GM18517 (cell line): ENCODE measurements at regions not wholly inside any gene's neighbourhood (a gene's known extent, or its start where the extent isn't known, plus 50 kb on each side); places are given as distances from the start of the nearest gene placed in this dataset.
A peak's percentile ranks its signal among the peaks of the same experiment; 100 is the strongest.
"Not testable (repeated sequence)": the region's sequence is repeated elsewhere in the genome, so short reads cannot be mapped to it uniquely, and the experiment has no call there.

Source experiments
- ATAC-seq: cut with Tn5 transposase; IDR thresholded peaks from one replicate; pipeline ENCODE4 v1.9.1; 2021; ENCODE audit warnings: mild to moderate bottlenecking, moderate library complexity; ENCODE audit not compliant: unreplicated experiment

DNA sequence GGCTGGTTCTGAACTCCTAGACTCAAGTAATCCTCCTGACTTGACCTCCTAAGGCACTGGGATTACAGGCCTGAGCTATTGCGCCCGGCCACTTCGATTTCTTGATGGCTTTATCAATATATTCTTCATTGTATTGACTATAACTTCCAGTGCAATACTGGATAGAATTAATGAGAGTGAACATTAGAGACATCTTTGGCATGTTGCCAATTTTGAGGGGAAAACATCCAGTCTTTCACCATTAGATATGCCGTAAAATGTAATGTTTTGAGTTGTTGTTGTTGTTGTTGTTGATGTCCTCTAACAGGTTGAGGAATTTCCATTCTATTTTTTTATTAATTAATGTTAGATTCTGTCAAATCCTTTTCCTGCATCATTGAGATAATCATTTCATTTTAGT is 578.9 kb downstream of the ZWINT start:
- no peak for ATAC-seq

- ATAC-seq, result no peak
Observed at GRCh38 chr10:55766212-55766611, 594.8 kb downstream of the ZWINT start.

- no peak for ATAC-seq
Observed at GRCh38 chr10:55750458-55750857, 610.6 kb downstream of the ZWINT start.

DNA sequence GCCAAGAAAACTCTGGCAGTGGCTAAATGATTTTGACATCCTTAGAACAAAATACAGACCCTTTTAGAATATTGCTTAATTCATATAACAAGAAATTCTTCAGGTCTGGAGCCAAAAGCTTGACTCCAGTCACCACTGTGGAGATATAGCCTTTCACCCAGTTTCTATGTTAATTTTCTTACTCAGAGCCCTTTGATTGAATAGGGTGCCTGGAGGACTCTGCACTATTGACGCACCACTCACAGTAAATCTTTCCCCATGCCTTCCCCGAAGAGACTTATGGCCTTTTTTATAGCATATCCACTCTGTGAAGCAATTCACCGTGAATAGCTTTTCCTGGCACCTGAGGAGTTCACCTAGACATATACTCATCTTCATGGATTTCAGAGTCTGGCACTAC is 613.8 kb downstream of the ZWINT start:
- ATAC-seq, result no peak

- ATAC-seq, result no peak
Observed at GRCh38 chr10:55746002-55746401, 615.1 kb downstream of the ZWINT start.

DNA sequence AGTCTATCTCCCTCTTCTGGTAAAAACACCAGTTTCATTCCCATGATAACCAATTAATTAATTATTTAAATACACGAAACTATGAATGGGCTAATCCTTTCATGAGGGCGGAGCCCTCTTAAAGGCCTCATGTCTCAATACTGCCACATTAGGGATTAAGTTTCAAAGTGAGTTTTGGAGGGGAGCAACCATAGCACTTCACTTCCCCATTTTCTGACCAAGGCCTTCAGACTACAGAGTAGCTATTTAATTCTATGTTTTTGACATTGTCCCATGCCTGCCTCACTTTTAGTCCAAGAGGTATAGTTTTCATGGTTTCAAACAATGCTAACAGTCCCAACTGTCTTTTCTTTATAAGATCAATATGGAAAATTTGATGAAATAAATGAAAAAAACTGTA is 618.6 kb downstream of the ZWINT start:
- ATAC-seq, result no peak

DNA sequence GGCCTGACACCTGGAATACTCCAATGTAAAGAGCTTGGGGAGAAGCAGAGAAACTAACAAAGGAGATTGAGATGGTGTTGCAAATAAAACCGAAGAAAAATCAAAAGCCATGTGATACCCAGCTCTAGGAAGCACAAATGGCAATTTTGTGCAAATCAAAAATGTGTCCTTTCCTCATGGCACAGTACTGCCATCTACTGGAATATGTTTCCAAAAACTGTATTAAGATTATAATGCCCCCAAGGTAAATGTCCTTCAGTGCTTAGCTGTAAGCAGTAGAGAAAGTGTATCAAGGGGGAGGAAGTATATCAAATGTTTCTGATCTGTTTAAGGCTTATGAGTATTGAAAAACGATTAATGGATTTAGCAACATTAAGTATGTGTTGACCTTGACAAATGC is 620.3 kb downstream of the ZWINT start:
- ATAC-seq, result not testable (repeated sequence)

DNA sequence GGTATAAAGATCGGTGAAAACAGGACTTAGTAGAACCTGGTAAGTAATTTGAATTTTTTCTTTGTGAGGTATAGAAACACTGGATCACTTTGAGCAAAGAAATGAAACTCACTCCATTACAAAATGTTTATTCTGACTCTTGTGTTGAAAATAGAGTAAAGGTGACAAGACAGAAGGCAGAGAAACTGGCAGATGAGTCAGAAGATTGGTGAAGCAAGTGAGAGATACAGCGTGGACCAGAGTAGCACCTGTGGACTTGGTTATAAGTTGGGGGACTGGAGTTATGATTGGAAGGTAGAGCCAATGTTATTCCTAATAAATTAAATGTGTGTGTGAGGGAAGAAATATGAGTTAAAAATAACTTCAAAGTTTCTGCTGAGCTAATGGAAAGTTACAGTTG is 620.9 kb downstream of the ZWINT start:
- no peak for ATAC-seq

DNA sequence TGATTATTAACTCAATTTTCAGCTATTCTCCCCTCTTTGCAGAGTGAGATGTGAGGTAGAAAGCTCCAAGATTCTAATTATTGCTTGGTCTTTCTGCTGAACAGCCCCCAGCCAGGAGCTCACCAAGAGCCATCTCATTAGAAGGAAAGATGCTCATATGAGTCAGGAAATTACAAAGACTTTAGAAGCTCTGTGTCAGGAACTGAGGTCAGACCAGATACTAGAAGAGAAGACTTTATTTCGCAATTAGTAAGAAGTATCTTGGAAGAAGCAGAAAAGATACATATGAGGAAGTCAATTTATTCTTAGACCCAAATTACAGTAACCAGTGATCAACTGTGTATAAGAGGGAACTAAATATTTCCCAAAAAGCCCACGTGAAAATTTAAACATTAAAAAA is 626.9 kb downstream of the ZWINT start:
- no peak for ATAC-seq

GRCh38 chr10:55704950-55705349 is 656.1 kb downstream of the ZWINT start:
- ATAC-seq, result no peak

- ATAC-seq, result no peak
Observed at GRCh38 chr10:55668326-55668922, 692.6 kb downstream of the ZWINT start.

GRCh38 chr10:55653531-55653930 is 707.5 kb downstream of the ZWINT start:
- ATAC-seq, result no peak

DNA sequence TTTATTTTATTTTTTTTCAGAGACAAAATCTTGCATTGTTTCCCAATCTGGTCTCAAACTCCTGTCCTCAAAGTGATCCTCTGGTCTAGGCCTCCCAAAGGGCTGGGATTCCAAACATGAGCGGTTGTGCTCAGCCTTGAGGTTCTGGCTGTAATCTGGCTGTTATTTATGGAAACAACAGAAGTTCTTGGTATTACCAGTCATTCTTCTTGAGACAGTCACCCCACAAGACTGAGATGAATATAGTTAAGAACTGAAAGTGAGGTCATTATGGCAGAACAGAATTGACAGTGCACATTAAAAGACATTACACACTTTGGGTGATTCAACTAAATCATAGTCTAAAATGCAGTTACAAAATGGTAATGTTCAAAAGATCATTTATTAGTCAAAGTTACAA is 719.5 kb downstream of the ZWINT start:
- no peak for ATAC-seq

- ATAC-seq, result peak; percentile 63
Observed at GRCh38 chr10:55631071-55631654, 729.9 kb downstream of the ZWINT start.

DNA sequence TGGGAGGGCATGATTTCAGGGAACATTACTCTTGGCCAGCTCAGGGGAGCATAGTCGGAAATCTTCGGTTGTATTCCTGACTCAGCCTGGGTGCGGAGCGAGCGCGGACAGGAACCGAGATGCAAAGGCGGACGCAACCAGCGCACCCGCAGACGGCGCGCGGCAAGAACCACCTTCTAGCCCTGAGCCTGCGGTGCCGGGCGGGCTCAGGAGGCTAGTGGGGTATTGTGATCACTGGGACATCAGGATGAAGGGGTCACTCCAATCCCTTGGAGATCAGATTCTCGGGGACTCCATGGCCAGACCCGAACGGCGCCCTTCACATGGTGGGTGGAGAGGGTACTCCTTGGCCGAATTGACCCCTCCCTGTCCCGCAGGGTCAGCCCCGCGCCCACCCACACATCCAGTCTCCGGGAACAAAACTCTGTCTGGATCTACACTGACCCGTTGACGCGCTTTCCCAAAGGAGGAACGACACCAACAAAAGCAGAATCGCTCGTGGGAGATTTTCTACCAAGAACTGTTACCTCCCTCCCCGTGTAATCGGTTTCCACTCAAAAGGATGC is 730.5 kb downstream of the ZWINT start:
- no peak for ATAC-seq

- no peak for ATAC-seq
Observed at GRCh38 chr10:55629793-55630490, 731.1 kb downstream of the ZWINT start.

DNA sequence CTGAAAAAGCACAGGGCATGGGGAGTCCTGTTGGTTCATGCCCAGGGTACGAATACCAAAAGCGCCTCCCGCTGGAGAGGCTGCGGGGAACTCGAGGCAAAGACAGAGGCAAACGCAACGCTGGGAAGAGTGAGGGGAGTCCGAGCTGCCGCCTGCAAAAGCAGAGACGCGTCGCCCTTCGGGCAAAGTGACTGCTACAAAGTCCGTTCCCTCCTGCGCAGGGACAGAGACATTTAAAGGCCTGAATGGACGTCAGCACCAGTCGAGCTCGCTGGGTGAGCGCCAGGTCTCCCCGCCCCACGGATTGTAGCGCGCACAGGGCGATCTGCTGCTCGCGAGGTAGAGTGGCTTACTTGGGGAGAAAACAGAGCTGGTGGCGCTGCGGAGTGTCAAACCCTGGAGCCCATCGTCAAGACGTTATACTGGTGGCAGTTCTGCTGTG is 732.8 kb downstream of the ZWINT start:
- no peak for ATAC-seq

- no peak for ATAC-seq
Observed at GRCh38 chr10:55627501-55628051, 733.5 kb downstream of the ZWINT start.

GRCh38 chr10:55601690-55602478 is 759.2 kb downstream of the ZWINT start:
- not testable (repeated sequence) for ATAC-seq

GRCh38 chr10:55551603-55552002 is 750.6 kb upstream of the PCDH15 start:
- no peak for ATAC-seq

DNA sequence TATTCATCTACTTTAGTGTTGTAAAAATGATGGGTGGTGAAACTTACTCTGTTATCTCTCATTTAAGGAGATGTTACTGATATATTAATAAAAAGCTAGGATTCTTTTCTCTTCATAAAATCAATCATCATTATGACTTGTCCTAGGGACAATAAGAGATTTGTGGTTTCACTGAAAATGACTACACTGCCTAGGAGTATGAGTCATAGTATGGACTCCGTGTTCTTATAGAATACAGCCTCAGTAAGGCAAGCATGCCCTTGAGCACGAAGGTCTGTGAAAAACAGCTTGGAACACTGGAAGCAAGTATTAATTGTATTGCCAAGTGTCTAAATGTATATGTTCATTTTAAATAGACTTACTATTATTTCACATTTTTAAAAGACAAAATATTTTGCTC is 749.2 kb upstream of the PCDH15 start:
- no peak for ATAC-seq
